ENCODE measurements at regions not wholly inside any gene's neighbourhood (a gene's known extent, or its start where the extent isn't known, plus 50 kb on each side); places are given as distances from the start of the nearest gene placed in this dataset.

GRCh38 chr4:153072661-153073060 is 131.6 kb upstream of the TRIM2 start:
- TF ChIP-seq CTCF (IDR thresholded peaks at IDR 0.05) = no peak
- TF ChIP-seq POLR2AphosphoS5 (IDR thresholded peaks at IDR 0.05) = no peak
